HEK293T (cell line): ENCODE measurements at regions not wholly inside any gene's neighbourhood (a gene's known extent, or its start where the extent isn't known, plus 50 kb on each side); places are given as distances from the start of the nearest gene placed in this dataset.

Experiments
- ARNT ChIP-seq: fragments of 450-650 bp; IDR thresholded peaks from 2 replicates; pipeline ENCODE4 v1.6.1; 2017; ENCODE audit warnings: mild to moderate bottlenecking
- BHLHE40 ChIP-seq: fragments of 450-650 bp; IDR thresholded peaks from 2 replicates; pipeline ENCODE4 v1.6.1; 2016; ENCODE audit warnings: mild to moderate bottlenecking, moderate library complexity, borderline replicate concordance
- CTBP1 ChIP-seq: fragments of 450-650 bp; IDR thresholded peaks from 2 replicates; pipeline ENCODE4 v1.6.1; 2016; ENCODE audit warnings: borderline replicate concordance
- ELF4 ChIP-seq: fragments of 450-650 bp; IDR thresholded peaks from 2 replicates; pipeline ENCODE4 v1.6.1; 2017; ENCODE audit warnings: antibody characterized with exemption
- FOXA1 ChIP-seq: fragments of 450-650 bp; IDR thresholded peaks from 2 replicates; pipeline ENCODE4 v1.6.1; 2016; ENCODE audit warnings: mild to moderate bottlenecking
- FOXM1 ChIP-seq: fragments of 450-650 bp; IDR thresholded peaks from 2 replicates; pipeline ENCODE4 v1.6.1; 2017; ENCODE audit warnings: mild to moderate bottlenecking, borderline replicate concordance
- HDGF ChIP-seq: fragments of 450-650 bp; IDR thresholded peaks from 2 replicates; pipeline ENCODE4 v1.6.1; 2017; ENCODE audit warnings: antibody characterized with exemption, borderline replicate concordance
- LEF1 ChIP-seq: fragments of 450-650 bp; IDR thresholded peaks from 2 replicates; pipeline ENCODE4 v1.6.1; 2017; ENCODE audit warnings: mild to moderate bottlenecking, borderline replicate concordance
- NFRKB ChIP-seq: fragments of 450-650 bp; IDR thresholded peaks from 2 replicates; pipeline ENCODE4 v1.6.1; 2016; ENCODE audit warnings: mild to moderate bottlenecking, moderate library complexity
- PKNOX1 ChIP-seq: fragments of 450-650 bp; IDR thresholded peaks from 2 replicates; pipeline ENCODE4 v1.6.1; 2016
- SP1 ChIP-seq: fragments of 450-650 bp; IDR thresholded peaks from 2 replicates; pipeline ENCODE4 v1.6.1; 2017
- TARDBP ChIP-seq: fragments of 450-650 bp; IDR thresholded peaks from 2 replicates; pipeline ENCODE4 v1.6.1; 2016
- ZNF384 ChIP-seq: fragments of 450-650 bp; IDR thresholded peaks from 2 replicates; pipeline ENCODE4 v1.6.1; 2016

GRCh38 chr3:5423076-5423475 lies 235.6 kb downstream of the EDEM1 start:
- TF ChIP-seq TARDBP (no peak), SP1 (no peak), FOXM1 (no peak), LEF1 (no peak), PKNOX1 (no peak), BHLHE40 (no peak), FOXA1 (no peak), ELF4 (no peak), ZNF384 (no peak), CTBP1 (no peak), HDGF (no peak), ARNT (no peak), NFRKB (no peak)
